Ishikawa (cell line): ENCODE measurements at regions not wholly inside any gene's neighbourhood (a gene's known extent, or its start where the extent isn't known, plus 50 kb on each side); places are given as distances from the start of the nearest gene placed in this dataset.
A peak's percentile ranks its signal among the peaks of the same experiment; 100 is the strongest.

Experiments
- CEBPB ChIP-seq: IDR thresholded peaks from 2 replicates; pipeline ENCODE4 v1.6.1; 2012
- CREB1 ChIP-seq: IDR thresholded peaks from 2 replicates; pipeline ENCODE4 v1.6.1; 2012; ENCODE audit warnings: low read depth
- EGR1 ChIP-seq: IDR thresholded peaks from 2 replicates; pipeline ENCODE4 v1.6.1; 2012
- EP300 ChIP-seq: IDR thresholded peaks from 2 replicates; pipeline ENCODE4 v1.6.1; 2012; ENCODE audit warnings: borderline replicate concordance
- FOXM1 ChIP-seq: IDR thresholded peaks from 2 replicates; pipeline ENCODE4 v1.6.1; 2012; ENCODE audit warnings: low read depth, borderline replicate concordance
- NFIC ChIP-seq: IDR thresholded peaks from 2 replicates; pipeline ENCODE4 v1.6.1; 2012
- RAD21 ChIP-seq: IDR thresholded peaks from 2 replicates; pipeline ENCODE4 v1.6.1; 2012; ENCODE audit warnings: low read depth
- TAF1 ChIP-seq: IDR thresholded peaks from 2 replicates; pipeline ENCODE4 v1.6.1; 2012; ENCODE audit warnings: low read depth, mild to moderate bottlenecking
- TCF12 ChIP-seq: IDR thresholded peaks from 2 replicates; pipeline ENCODE4 v1.6.1; 2012; ENCODE audit warnings: low read depth
- TEAD4 ChIP-seq: IDR thresholded peaks from 2 replicates; pipeline ENCODE4 v1.6.1; 2012
- YY1 ChIP-seq: IDR thresholded peaks from 2 replicates; pipeline ENCODE4 v1.6.1; 2012; ENCODE audit warnings: low read depth
- ZBTB7A ChIP-seq: IDR thresholded peaks from 2 replicates; pipeline ENCODE4 v1.6.1; 2012; ENCODE audit warnings: low read depth
- TF ChIP-seq, protein P1 (sequence below): IDR thresholded peaks from 2 replicates; pipeline ENCODE4 v1.6.1; 2012
- TF ChIP-seq, protein P2 (sequence below): IDR thresholded peaks from 2 replicates; pipeline ENCODE4 v1.6.1; 2012
- TF ChIP-seq, protein P3 (sequence below): IDR thresholded peaks from 2 replicates; pipeline ENCODE4 v1.6.1; 2012; ENCODE audit warnings: low read depth, mild to moderate bottlenecking

DNA sequence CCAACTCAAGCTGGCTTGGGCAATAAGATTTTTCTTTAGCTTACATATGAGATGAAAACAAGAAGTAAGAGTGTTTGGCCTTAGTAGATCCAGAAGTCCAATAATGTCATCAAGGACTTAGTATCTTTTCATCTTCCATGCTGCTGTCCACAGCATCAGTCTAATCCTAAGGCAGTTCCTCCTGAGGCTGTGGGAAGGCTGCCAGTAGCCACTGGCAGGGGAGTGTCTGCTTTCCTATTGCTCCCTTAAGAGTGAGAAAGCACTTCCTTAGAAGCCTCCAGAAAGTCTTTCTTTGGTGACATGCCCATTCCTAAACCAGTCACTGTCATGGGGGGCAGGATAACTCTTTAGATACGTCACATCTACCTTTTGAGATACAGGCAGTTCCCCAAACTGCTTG, 317.7 kb downstream of the BMP4 start:
- TF ChIP-seq CEBPB: no peak
- no peak for TF ChIP-seq ZBTB7A
- TF ChIP-seq NFIC: no peak

DNA sequence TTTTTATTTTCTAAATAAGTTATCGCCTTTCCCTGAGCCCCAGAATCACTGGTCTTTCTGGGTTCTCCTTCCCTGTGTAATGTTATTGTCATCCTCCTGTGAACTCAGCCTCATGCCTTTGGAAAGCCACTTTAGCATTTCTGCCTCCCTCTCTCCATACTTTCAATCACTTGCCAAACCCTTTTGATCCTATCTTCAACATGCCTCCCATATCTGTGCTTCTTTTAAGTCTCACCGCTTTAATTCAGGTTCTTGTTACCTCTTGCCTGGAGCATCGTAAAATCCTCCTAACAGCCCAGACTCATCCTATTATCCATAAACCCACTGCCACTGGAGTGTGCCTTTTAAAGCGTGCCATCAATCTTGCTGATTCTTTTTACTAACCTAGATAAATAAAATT, 321.8 kb downstream of the BMP4 start:
- no peak for TF ChIP-seq TEAD4
- no peak for TF ChIP-seq TAF1
- TF ChIP-seq NFIC: no peak
- no peak for TF ChIP-seq CEBPB
- no peak for TF ChIP-seq ZBTB7A
- TF ChIP-seq, protein P1, sequence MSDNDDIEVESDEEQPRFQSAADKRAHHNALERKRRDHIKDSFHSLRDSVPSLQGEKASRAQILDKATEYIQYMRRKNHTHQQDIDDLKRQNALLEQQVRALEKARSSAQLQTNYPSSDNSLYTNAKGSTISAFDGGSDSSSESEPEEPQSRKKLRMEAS: no peak
- no peak for TF ChIP-seq YY1
- TF ChIP-seq EGR1: no peak
- TF ChIP-seq EP300: no peak
- TF ChIP-seq, protein P2, sequence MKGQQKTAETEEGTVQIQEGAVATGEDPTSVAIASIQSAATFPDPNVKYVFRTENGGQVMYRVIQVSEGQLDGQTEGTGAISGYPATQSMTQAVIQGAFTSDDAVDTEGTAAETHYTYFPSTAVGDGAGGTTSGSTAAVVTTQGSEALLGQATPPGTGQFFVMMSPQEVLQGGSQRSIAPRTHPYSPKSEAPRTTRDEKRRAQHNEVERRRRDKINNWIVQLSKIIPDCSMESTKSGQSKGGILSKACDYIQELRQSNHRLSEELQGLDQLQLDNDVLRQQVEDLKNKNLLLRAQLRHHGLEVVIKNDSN: no peak
- TF ChIP-seq CREB1: no peak
- TF ChIP-seq RAD21: no peak
- TF ChIP-seq TCF12: no peak
- TF ChIP-seq, protein P3, sequence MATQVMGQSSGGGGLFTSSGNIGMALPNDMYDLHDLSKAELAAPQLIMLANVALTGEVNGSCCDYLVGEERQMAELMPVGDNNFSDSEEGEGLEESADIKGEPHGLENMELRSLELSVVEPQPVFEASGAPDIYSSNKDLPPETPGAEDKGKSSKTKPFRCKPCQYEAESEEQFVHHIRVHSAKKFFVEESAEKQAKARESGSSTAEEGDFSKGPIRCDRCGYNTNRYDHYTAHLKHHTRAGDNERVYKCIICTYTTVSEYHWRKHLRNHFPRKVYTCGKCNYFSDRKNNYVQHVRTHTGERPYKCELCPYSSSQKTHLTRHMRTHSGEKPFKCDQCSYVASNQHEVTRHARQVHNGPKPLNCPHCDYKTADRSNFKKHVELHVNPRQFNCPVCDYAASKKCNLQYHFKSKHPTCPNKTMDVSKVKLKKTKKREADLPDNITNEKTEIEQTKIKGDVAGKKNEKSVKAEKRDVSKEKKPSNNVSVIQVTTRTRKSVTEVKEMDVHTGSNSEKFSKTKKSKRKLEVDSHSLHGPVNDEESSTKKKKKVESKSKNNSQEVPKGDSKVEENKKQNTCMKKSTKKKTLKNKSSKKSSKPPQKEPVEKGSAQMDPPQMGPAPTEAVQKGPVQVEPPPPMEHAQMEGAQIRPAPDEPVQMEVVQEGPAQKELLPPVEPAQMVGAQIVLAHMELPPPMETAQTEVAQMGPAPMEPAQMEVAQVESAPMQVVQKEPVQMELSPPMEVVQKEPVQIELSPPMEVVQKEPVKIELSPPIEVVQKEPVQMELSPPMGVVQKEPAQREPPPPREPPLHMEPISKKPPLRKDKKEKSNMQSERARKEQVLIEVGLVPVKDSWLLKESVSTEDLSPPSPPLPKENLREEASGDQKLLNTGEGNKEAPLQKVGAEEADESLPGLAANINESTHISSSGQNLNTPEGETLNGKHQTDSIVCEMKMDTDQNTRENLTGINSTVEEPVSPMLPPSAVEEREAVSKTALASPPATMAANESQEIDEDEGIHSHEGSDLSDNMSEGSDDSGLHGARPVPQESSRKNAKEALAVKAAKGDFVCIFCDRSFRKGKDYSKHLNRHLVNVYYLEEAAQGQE: no peak
- no peak for TF ChIP-seq FOXM1

DNA sequence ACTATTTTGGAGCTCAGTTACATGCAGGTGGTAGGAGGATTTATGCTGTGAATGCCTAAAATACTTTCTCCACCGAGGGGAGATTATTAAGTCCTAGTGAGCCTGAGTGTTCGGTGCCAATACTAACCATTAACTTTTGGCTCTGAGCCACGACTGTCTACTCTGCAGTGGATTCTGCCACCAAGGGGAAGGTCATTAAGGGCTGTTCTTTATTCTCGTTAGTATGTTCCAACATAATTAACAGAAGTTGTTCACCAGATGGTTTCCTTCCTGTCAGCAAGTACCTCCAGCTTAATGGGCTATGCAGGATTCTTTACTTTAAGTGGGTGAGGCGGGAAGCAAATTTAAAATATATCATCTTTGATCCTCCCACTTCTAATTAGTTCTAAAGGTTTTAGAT, 326.3 kb downstream of the BMP4 start:
- TF ChIP-seq TCF12 (peak; percentile 43; the same call in 1 of the 2 replicates), CEBPB (no peak), TAF1 (no peak), EGR1 (no peak), CREB1 (no peak), NFIC (peak; percentile 85), EP300 (no peak)
- TF ChIP-seq, protein P1: no peak
- TF ChIP-seq, protein P3: no peak

DNA sequence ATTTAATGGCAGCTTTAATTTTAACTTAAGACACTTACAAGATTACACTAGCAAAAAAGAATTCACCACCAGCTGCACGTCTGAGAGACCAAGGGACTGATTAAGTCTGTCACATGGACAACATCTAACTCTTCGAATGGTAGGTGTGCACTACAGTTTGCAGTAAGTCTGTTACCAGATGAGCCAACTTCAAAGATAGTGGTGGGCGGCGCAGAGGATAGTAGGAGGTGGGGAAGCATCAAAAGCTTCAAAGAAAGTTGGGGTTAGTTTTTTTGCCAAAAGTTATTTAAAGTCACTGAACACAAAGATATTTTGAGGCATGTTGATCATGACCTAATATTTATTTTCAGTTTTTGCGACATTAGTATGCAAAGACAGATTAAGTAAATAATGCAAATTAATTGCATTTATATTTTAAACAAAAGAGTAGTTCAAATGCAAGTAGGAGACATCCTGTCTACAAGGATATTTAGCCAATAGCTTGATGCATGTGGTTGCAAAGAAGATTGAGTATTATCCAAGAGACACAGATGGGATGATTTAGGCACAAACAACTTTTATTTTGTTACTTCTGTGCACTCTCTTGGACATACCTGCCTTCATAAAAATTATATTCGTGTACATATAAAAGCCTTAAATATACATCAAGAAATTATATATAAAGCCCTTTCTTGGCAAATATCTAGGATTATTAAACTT, 327.7 kb downstream of the BMP4 start:
- no peak for TF ChIP-seq YY1
- no peak for TF ChIP-seq EP300
- TF ChIP-seq NFIC: no peak
- TF ChIP-seq TEAD4: no peak
- TF ChIP-seq TAF1: no peak
- TF ChIP-seq, protein P3: no peak
- no peak for TF ChIP-seq TCF12
- no peak for TF ChIP-seq CEBPB
- no peak for TF ChIP-seq EGR1
- TF ChIP-seq, protein P1: no peak
- no peak for TF ChIP-seq CREB1
- TF ChIP-seq ZBTB7A: no peak
- TF ChIP-seq FOXM1: no peak
- no peak for TF ChIP-seq RAD21
- TF ChIP-seq, protein P2: no peak

DNA sequence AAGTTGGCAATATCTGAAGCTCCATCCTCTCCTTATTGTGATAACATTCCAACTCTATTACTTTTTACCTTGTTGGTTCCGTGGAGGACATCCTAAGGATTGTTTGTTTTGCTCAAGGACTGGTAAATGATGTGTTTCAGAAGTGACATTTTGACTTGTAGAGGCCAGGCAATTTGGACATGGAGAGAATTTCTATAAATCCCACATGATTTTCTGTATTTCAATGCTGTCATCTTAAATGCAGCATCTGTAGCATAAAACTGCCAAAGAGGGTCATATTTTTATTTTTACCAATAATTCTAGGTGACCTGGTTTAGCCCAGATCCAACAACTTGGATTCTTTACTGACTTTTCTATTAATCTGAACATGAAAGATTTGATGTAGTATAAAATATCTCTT, 328.4 kb downstream of the BMP4 start:
- no peak for TF ChIP-seq FOXM1
- no peak for TF ChIP-seq YY1
- no peak for TF ChIP-seq EP300
- no peak for TF ChIP-seq TAF1
- TF ChIP-seq CREB1: no peak
- TF ChIP-seq RAD21: no peak
- TF ChIP-seq TCF12: no peak
- TF ChIP-seq, protein P1: no peak
- TF ChIP-seq, protein P3: no peak
- TF ChIP-seq TEAD4: no peak
- no peak for TF ChIP-seq ZBTB7A
- no peak for TF ChIP-seq NFIC
- no peak for TF ChIP-seq CEBPB
- TF ChIP-seq, protein P2: no peak
- TF ChIP-seq EGR1: no peak
